ENCODE measurements at regions not wholly inside any gene's neighbourhood (a gene's known extent, or its start where the extent isn't known, plus 50 kb on each side); places are given as distances from the start of the nearest gene placed in this dataset.

DNA sequence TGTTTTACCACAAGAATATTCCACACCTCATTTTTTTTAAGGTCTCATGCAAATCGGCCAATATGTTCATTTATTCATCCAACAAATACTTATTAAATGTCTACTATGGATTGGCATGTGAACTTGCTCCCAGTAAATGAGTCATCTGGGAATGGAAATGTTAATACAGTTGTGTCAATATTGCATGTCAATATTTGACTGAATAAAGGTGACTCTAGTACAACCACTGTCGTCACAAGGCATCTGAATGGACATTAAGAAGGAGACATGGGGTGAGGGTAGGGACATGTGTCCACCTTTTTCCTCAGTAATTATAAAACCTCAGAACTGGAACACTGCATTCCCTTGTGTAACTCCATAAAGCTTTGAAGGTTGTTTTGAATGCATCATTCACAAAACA lies 365.4 kb downstream of the ADCYAP1 start:
- Histone ChIP-seq H3K23ac (ENCODE audit: low read length) (no peak overlapping the region), H4K12ac (ENCODE audit: low read depth, low read length) (no peak overlapping the region), H3K79me2 (ENCODE audit: control insufficient read depth, insufficient read depth, low read length, poor library complexity) (no peaks in the 10 kb centered on the region), H3K36me3 (ENCODE audit: control insufficient read depth in 1 of 2, insufficient read depth in 2 of 2, low read length in 2 of 2) (no peaks in the 10 kb centered on the region), H3K9me3 (ENCODE audit: insufficient read depth, low read depth, low read length) (no peaks in the 10 kb centered on the region), H2AFZ (ENCODE audit: insufficient read depth, low read length, poor library complexity) (no peak overlapping the region), H3K4me1 (ENCODE audit: control insufficient read depth in 1 of 2, insufficient read depth in 2 of 2, low read length in 2 of 2) (no peaks in the 10 kb centered on the region), H4K8ac (ENCODE audit: low read depth, low read length) (no peak overlapping the region), H2AK5ac (ENCODE audit: low read length) (no peak overlapping the region), H3K14ac (ENCODE audit: low read length) (no peak overlapping the region), H3K4me3 (ENCODE audit: low read depth, low read length) (no peak overlapping the region), H2BK120ac (ENCODE audit: insufficient read depth, low read length, poor library complexity) (no peak overlapping the region), H3K4me2 (ENCODE audit: low read length) (no peak overlapping the region), H4K91ac (ENCODE audit: low read depth, low read length) (no peak overlapping the region), H3K79me1 (ENCODE audit: low read length) (no peaks in the 10 kb centered on the region), H3K18ac (ENCODE audit: low read length) (no peak overlapping the region), H3K9ac (ENCODE audit: low read length) (no peak overlapping the region), H2BK5ac (ENCODE audit: low read depth, low read length, poor library complexity) (no peak overlapping the region), H3K27me3 (ENCODE audit: insufficient read depth, low read length) (no peaks in the 10 kb centered on the region), H3K4ac (ENCODE audit: low read depth, low read length) (no peak overlapping the region), H3K27ac (ENCODE audit: low read depth, low read length) (no peak overlapping the region), H2BK12ac (ENCODE audit: low read length) (no peak overlapping the region)
- no CpG with 5 or more reads among the region's 2 CpGs for WGBS (ENCODE audit: extremely low coverage, insufficient coverage, insufficient read length)
- DNase-seq = no peak

DNA sequence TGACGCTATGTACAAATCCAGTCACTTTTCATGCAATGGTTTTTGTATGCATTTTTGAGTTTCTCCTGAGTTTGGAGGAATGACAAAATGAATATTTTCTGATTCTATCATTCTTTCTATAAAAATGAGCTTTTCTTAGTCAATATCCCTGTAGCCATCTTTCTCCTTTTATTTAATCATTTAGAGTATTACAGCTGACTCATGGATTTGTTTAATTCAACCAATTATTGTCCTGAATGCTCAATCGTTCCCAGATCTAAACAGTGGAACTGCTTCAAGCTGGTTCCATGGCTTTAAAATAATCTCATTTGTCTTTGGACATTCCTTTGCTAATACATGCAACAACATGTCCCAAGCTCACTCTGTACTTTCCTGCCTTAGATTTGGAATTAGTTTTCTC lies 368.8 kb downstream of the ADCYAP1 start:
- WGBS (ENCODE audit: extremely low coverage, insufficient coverage, insufficient read length) = no CpG with 5 or more reads among the region's 2 CpGs
- Histone ChIP-seq H4K8ac (ENCODE audit: low read depth, low read length) (no peak overlapping the region), H2AK5ac (ENCODE audit: low read length) (no peak overlapping the region), H3K79me2 (ENCODE audit: control insufficient read depth, insufficient read depth, low read length, poor library complexity) (no peaks in the 10 kb centered on the region), H3K23ac (ENCODE audit: low read length) (no peak overlapping the region), H3K18ac (ENCODE audit: low read length) (no peak overlapping the region), H3K9ac (ENCODE audit: low read length) (no peak overlapping the region), H2BK5ac (ENCODE audit: low read depth, low read length, poor library complexity) (no peak overlapping the region), H3K14ac (ENCODE audit: low read length) (no peak overlapping the region), H4K12ac (ENCODE audit: low read depth, low read length) (no peak overlapping the region), H2AFZ (ENCODE audit: insufficient read depth, low read length, poor library complexity) (no peak overlapping the region), H3K4me1 (ENCODE audit: control insufficient read depth in 1 of 2, insufficient read depth in 2 of 2, low read length in 2 of 2) (no peaks in the 10 kb centered on the region), H3K27ac (ENCODE audit: low read depth, low read length) (no peak overlapping the region), H4K91ac (ENCODE audit: low read depth, low read length) (no peak overlapping the region), H3K4ac (ENCODE audit: low read depth, low read length) (no peak overlapping the region), H3K9me3 (ENCODE audit: insufficient read depth, low read depth, low read length) (peaks cover 3% of the 10 kb centered on the region), H3K4me2 (ENCODE audit: low read length) (no peak overlapping the region), H3K27me3 (ENCODE audit: insufficient read depth, low read length) (no peaks in the 10 kb centered on the region), H2BK12ac (ENCODE audit: low read length) (no peak overlapping the region), H2BK120ac (ENCODE audit: insufficient read depth, low read length, poor library complexity) (no peak overlapping the region), H3K36me3 (ENCODE audit: control insufficient read depth in 1 of 2, insufficient read depth in 2 of 2, low read length in 2 of 2) (no peaks in the 10 kb centered on the region), H3K79me1 (ENCODE audit: low read length) (no peaks in the 10 kb centered on the region), H3K4me3 (ENCODE audit: low read depth, low read length) (no peak overlapping the region)
- no peak for DNase-seq

DNA sequence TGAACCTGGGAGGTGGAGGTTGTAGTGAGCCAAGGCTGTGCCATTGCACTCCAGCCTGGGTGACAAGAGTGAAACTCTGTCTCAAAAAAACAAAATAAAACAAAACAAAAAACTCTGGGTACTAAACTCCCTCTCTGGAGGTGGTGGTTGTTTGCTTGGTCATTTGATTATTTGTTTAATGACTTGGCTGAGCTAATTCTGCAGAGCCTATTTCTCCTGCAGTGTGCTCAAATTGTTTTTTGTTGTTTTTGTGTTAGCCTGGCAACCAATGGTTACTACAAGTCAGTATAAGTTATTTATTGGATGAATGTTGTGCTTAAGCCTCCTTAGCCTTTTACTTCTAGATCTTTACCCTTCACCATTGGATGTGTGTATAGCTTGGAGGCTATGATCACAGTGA lies 387.5 kb downstream of the ADCYAP1 start:
- H3K36me3 ChIP-seq (ENCODE audit: control insufficient read depth in 1 of 2, insufficient read depth in 2 of 2, low read length in 2 of 2) = no peaks in the 10 kb centered on the region
- no peaks in the 10 kb centered on the region for H3K27me3 ChIP-seq (ENCODE audit: insufficient read depth, low read length)
- no peak overlapping the region for H4K12ac ChIP-seq (ENCODE audit: low read depth, low read length)
- no peak overlapping the region for H3K14ac ChIP-seq (ENCODE audit: low read length)
- no peak overlapping the region for H3K4ac ChIP-seq (ENCODE audit: low read depth, low read length)
- H2AK5ac ChIP-seq (ENCODE audit: low read length) = no peak overlapping the region
- no peak overlapping the region for H3K4me2 ChIP-seq (ENCODE audit: low read length)
- H4K8ac ChIP-seq (ENCODE audit: low read depth, low read length) = no peak overlapping the region
- no peak overlapping the region for H3K23ac ChIP-seq (ENCODE audit: low read length)
- H3K18ac ChIP-seq (ENCODE audit: low read length) = no peak overlapping the region
- H3K9ac ChIP-seq (ENCODE audit: low read length) = no peak overlapping the region
- no peak overlapping the region for H2BK5ac ChIP-seq (ENCODE audit: low read depth, low read length, poor library complexity)
- H3K4me1 ChIP-seq (ENCODE audit: control insufficient read depth in 1 of 2, insufficient read depth in 2 of 2, low read length in 2 of 2) = no peaks in the 10 kb centered on the region
- no peak overlapping the region for H3K4me3 ChIP-seq (ENCODE audit: low read depth, low read length)
- no peak for DNase-seq
- H3K9me3 ChIP-seq (ENCODE audit: insufficient read depth, low read depth, low read length) = no peaks in the 10 kb centered on the region
- H2BK12ac ChIP-seq (ENCODE audit: low read length) = no peak overlapping the region
- no peak overlapping the region for H2BK120ac ChIP-seq (ENCODE audit: insufficient read depth, low read length, poor library complexity)
- H3K79me2 ChIP-seq (ENCODE audit: control insufficient read depth, insufficient read depth, low read length, poor library complexity) = no peaks in the 10 kb centered on the region
- H2AFZ ChIP-seq (ENCODE audit: insufficient read depth, low read length, poor library complexity) = no peak overlapping the region
- no peak overlapping the region for H4K91ac ChIP-seq (ENCODE audit: low read depth, low read length)
- no peak overlapping the region for H3K27ac ChIP-seq (ENCODE audit: low read depth, low read length)
- no peaks in the 10 kb centered on the region for H3K79me1 ChIP-seq (ENCODE audit: low read length)

DNA sequence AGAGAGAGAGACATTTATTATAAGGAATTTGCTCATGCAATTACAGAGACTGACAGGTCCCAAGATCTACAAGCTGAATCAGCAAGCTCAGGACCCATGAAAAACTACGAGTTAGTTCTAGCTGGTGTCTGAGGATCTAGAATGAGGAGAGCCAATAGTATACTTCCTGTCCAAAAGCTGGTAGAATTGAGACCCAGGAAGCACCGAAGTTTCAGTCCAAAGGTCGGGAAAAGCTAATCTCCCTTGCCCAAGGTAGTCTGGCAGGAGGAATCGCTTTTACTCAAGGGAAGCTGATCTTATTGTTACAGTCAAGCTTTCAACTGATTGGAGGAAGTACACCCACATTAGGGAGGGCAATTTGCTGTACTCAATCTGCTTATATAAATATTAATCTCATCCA lies 389.6 kb downstream of the ADCYAP1 start:
- no peak overlapping the region for H3K14ac ChIP-seq (ENCODE audit: low read length)
- H2BK120ac ChIP-seq (ENCODE audit: insufficient read depth, low read length, poor library complexity) = no peak overlapping the region
- no peak for DNase-seq
- no peaks in the 10 kb centered on the region for H3K36me3 ChIP-seq (ENCODE audit: control insufficient read depth in 1 of 2, insufficient read depth in 2 of 2, low read length in 2 of 2)
- H3K4me3 ChIP-seq (ENCODE audit: low read depth, low read length) = no peak overlapping the region
- H2AK5ac ChIP-seq (ENCODE audit: low read length) = no peak overlapping the region
- H3K79me2 ChIP-seq (ENCODE audit: control insufficient read depth, insufficient read depth, low read length, poor library complexity) = no peaks in the 10 kb centered on the region
- no peak overlapping the region for H4K8ac ChIP-seq (ENCODE audit: low read depth, low read length)
- no peak overlapping the region for H3K18ac ChIP-seq (ENCODE audit: low read length)
- no peaks in the 10 kb centered on the region for H3K27me3 ChIP-seq (ENCODE audit: insufficient read depth, low read length)
- no peak overlapping the region for H4K12ac ChIP-seq (ENCODE audit: low read depth, low read length)
- H2AFZ ChIP-seq (ENCODE audit: insufficient read depth, low read length, poor library complexity) = no peak overlapping the region
- no peak overlapping the region for H3K4ac ChIP-seq (ENCODE audit: low read depth, low read length)
- no peak overlapping the region for H2BK12ac ChIP-seq (ENCODE audit: low read length)
- WGBS (ENCODE audit: extremely low coverage, insufficient coverage, insufficient read length) = no CpG with 5 or more reads among the region's 4 CpGs
- H3K9ac ChIP-seq (ENCODE audit: low read length) = no peak overlapping the region
- H3K4me1 ChIP-seq (ENCODE audit: control insufficient read depth in 1 of 2, insufficient read depth in 2 of 2, low read length in 2 of 2) = no peaks in the 10 kb centered on the region
- H3K23ac ChIP-seq (ENCODE audit: low read length) = no peak overlapping the region
- no peak overlapping the region for H4K91ac ChIP-seq (ENCODE audit: low read depth, low read length)
- H3K79me1 ChIP-seq (ENCODE audit: low read length) = no peaks in the 10 kb centered on the region
- no peak overlapping the region for H3K4me2 ChIP-seq (ENCODE audit: low read length)
- H3K9me3 ChIP-seq (ENCODE audit: insufficient read depth, low read depth, low read length) = no peaks in the 10 kb centered on the region
- no peak overlapping the region for H2BK5ac ChIP-seq (ENCODE audit: low read depth, low read length, poor library complexity)
- no peak overlapping the region for H3K27ac ChIP-seq (ENCODE audit: low read depth, low read length)

DNA sequence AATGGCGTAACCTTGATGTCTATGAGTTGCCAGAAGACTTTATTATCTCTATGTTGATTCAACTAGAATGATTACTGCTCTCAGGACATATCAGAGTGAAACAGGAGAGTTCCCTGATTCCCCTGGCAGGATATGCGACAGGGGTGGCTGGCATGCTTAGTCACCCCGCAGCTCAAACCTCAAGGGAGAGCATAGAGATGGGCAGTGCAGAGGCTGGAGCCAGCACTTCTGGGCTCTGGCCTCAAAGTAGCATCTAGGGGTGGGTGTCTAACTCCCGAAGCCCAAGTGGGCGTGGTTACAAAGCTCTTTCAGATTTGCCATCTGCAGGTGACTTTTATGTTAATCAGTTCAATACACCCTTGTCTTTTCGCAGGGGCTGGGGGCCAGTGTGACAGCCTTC lies 391.6 kb downstream of the ADCYAP1 start:
- no peak overlapping the region for H2AFZ ChIP-seq (ENCODE audit: insufficient read depth, low read length, poor library complexity)
- no peak overlapping the region for H4K12ac ChIP-seq (ENCODE audit: low read depth, low read length)
- H2AK5ac ChIP-seq (ENCODE audit: low read length) = no peak overlapping the region
- no peak overlapping the region for H3K18ac ChIP-seq (ENCODE audit: low read length)
- no peaks in the 10 kb centered on the region for H3K4me1 ChIP-seq (ENCODE audit: control insufficient read depth in 1 of 2, insufficient read depth in 2 of 2, low read length in 2 of 2)
- H3K79me1 ChIP-seq (ENCODE audit: low read length) = no peaks in the 10 kb centered on the region
- no peak overlapping the region for H3K14ac ChIP-seq (ENCODE audit: low read length)
- no peak overlapping the region for H3K4ac ChIP-seq (ENCODE audit: low read depth, low read length)
- H3K27me3 ChIP-seq (ENCODE audit: insufficient read depth, low read length) = no peaks in the 10 kb centered on the region
- H3K79me2 ChIP-seq (ENCODE audit: control insufficient read depth, insufficient read depth, low read length, poor library complexity) = no peaks in the 10 kb centered on the region
- H3K9me3 ChIP-seq (ENCODE audit: insufficient read depth, low read depth, low read length) = no peaks in the 10 kb centered on the region
- H3K4me3 ChIP-seq (ENCODE audit: low read depth, low read length) = no peak overlapping the region
- no peak overlapping the region for H3K9ac ChIP-seq (ENCODE audit: low read length)
- H2BK120ac ChIP-seq (ENCODE audit: insufficient read depth, low read length, poor library complexity) = no peak overlapping the region
- H4K91ac ChIP-seq (ENCODE audit: low read depth, low read length) = no peak overlapping the region
- H2BK5ac ChIP-seq (ENCODE audit: low read depth, low read length, poor library complexity) = no peak overlapping the region
- no peak overlapping the region for H3K4me2 ChIP-seq (ENCODE audit: low read length)
- H3K23ac ChIP-seq (ENCODE audit: low read length) = no peak overlapping the region
- DNase-seq = no peak
- WGBS (ENCODE audit: extremely low coverage, insufficient coverage, insufficient read length) = no CpG with 5 or more reads among the region's 6 CpGs
- no peak overlapping the region for H3K27ac ChIP-seq (ENCODE audit: low read depth, low read length)
- H2BK12ac ChIP-seq (ENCODE audit: low read length) = no peak overlapping the region
- no peak overlapping the region for H4K8ac ChIP-seq (ENCODE audit: low read depth, low read length)
- no peaks in the 10 kb centered on the region for H3K36me3 ChIP-seq (ENCODE audit: control insufficient read depth in 1 of 2, insufficient read depth in 2 of 2, low read length in 2 of 2)

Data from trophoblast cell (in vitro differentiated cells and primary cell).